ENCODE measurements at regions not wholly inside any gene's neighbourhood (a gene's known extent, or its start where the extent isn't known, plus 50 kb on each side); places are given as distances from the start of the nearest gene placed in this dataset.

GRCh38 chr17:14712611-14713021, 411.7 kb downstream of the HS3ST3B1 start:
- no peak for TF ChIP-seq CTCF (IDR thresholded peaks at IDR 0.05; ENCODE audit: low read depth, low read length)
- TF ChIP-seq POLR2A (IDR thresholded peaks at IDR 0.05; ENCODE audit: extremely low read depth, insufficient read length): no peak

Measured in NB4 (cell line).